T-helper 17 cell (primary cell): ENCODE measurements at regions not wholly inside any gene's neighbourhood (a gene's known extent, or its start where the extent isn't known, plus 50 kb on each side); places are given as distances from the start of the nearest gene placed in this dataset.
A peak's percentile ranks its signal among the peaks of the same experiment; 100 is the strongest.
"Not testable (repeated sequence)": the region's sequence is repeated elsewhere in the genome, so short reads cannot be mapped to it uniquely, and the experiment has no call there.

Source experiments
- ATAC-seq: fragments of 150-1000 bp; cut with Tn5 transposase; 2 replicates; pipeline ENCODE4 v1.10.0; 2021; ENCODE audit warnings: mild to moderate bottlenecking, moderate library complexity
- DNase-seq, 3 donors: peaks; one replicate each; pipeline versions ENCODE4 v3.0.0 to v3.0.0-alpha.2; 2020 to 2021
- H3K9me3 ChIP-seq: one replicate; pipeline ENCODE4 v1.7.0; 2013; ENCODE audit warnings: low read length, mild to moderate bottlenecking; ENCODE audit not compliant: control insufficient read depth, poor library complexity, severe bottlenecking
- H3K27ac Mint-ChIP-seq: one replicate; pipeline ENCODE4 v1.8.0; 2022; ENCODE audit warnings: mild to moderate bottlenecking, moderate library complexity, mixed read lengths
- H3K27me3 Mint-ChIP-seq: one replicate; pipeline ENCODE4 v1.8.0; 2022; ENCODE audit warnings: mixed read lengths
- H3K36me3 Mint-ChIP-seq: one replicate; pipeline ENCODE4 v1.8.0; 2022; ENCODE audit warnings: low read depth, mixed read lengths
- H3K4me1 Mint-ChIP-seq: one replicate; pipeline ENCODE4 v1.8.0; 2022; ENCODE audit warnings: mild to moderate bottlenecking, mixed read lengths
- H3K4me3 Mint-ChIP-seq: one replicate; pipeline ENCODE4 v1.8.0; 2022; ENCODE audit warnings: mild to moderate bottlenecking, moderate library complexity, mixed read lengths

GRCh38 chrY:3491423-3491822 is 87.4 kb upstream of the TGIF2LY start:
- not testable (repeated sequence) for H3K4me1 Mint-ChIP-seq, H3K9me3 ChIP-seq, H3K4me3 Mint-ChIP-seq, H3K36me3 Mint-ChIP-seq, ATAC-seq, H3K27ac Mint-ChIP-seq, DNase-seq, H3K27me3 Mint-ChIP-seq

- H3K27ac Mint-ChIP-seq, ATAC-seq, H3K27me3 Mint-ChIP-seq, DNase-seq, H3K4me3 Mint-ChIP-seq, H3K36me3 Mint-ChIP-seq, H3K9me3 ChIP-seq, H3K4me1 Mint-ChIP-seq: not testable (repeated sequence)
Measured at GRCh38 chrY:3494539-3494938, 84.3 kb upstream of the TGIF2LY start.

- not testable (repeated sequence) for H3K27me3 Mint-ChIP-seq, H3K4me3 Mint-ChIP-seq, H3K9me3 ChIP-seq, H3K4me1 Mint-ChIP-seq, DNase-seq, H3K36me3 Mint-ChIP-seq, H3K27ac Mint-ChIP-seq
- ATAC-seq = peak; percentile 65
Measured at GRCh38 chrY:3527040-3527439, 51.8 kb upstream of the TGIF2LY start.
